HUES48 (cell line): ENCODE measurements at regions not wholly inside any gene's neighbourhood (a gene's known extent, or its start where the extent isn't known, plus 50 kb on each side); places are given as distances from the start of the nearest gene placed in this dataset.
A peak's percentile ranks its signal among the peaks of the same experiment; 100 is the strongest.
"Not testable (repeated sequence)": the region's sequence is repeated elsewhere in the genome, so short reads cannot be mapped to it uniquely, and the experiment has no call there.

Experiments used
- H3K27ac ChIP-seq: one replicate; pipeline ENCODE4 v1.7.0; 2013; ENCODE audit warnings: low read depth, low read length, inconsistent platforms
- H3K27me3 ChIP-seq: 2 replicates; pipeline ENCODE4 v1.6.1; 2013; ENCODE audit warnings: mild to moderate bottlenecking, low read length; ENCODE audit not compliant: control insufficient read depth, insufficient read depth
- H3K36me3 ChIP-seq: 2 replicates; pipeline ENCODE4 v1.6.1; 2013; ENCODE audit warnings: low read length; ENCODE audit not compliant: control insufficient read depth, insufficient read depth
- H3K4me1 ChIP-seq: 2 replicates; pipeline ENCODE4 v1.6.1; 2013; ENCODE audit warnings: mild to moderate bottlenecking, low read length; ENCODE audit not compliant: control insufficient read depth, insufficient read depth
- H3K4me3 ChIP-seq: 2 replicates; pipeline ENCODE4 v1.5.1; 2013; ENCODE audit warnings: mild to moderate bottlenecking, low read depth, low read length
- H3K9ac ChIP-seq: 2 replicates; pipeline ENCODE4 v1.6.1; 2013; ENCODE audit warnings: mild to moderate bottlenecking, low read depth, low read length, moderate library complexity
- H3K9me3 ChIP-seq: 2 replicates; pipeline ENCODE4 v1.6.1; 2013; ENCODE audit warnings: low read length; ENCODE audit not compliant: control insufficient read depth, insufficient read depth

DNA sequence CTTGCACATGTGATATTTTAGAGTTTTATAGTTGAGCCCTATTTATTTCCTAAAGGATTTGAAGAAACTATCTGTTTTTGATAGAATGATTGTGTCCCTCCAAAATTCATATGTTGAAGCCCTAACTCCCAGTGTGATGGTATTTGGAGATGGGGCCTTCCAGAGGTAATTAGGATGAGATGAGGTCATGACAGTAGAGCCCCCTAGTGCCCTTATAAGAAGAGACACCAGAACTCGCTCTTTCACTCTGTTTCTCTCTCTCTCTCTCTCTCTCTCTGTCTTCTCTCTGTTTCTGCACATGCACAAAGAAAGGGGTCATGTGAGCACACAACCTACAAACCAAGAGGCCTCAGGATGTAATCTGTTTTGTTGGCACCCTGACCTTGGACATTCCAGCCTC is 921.9 kb upstream of the DIAPH2 start:
- H3K36me3 ChIP-seq: no peaks in the 10 kb centered on the region
- peaks cover 24% of the 10 kb centered on the region for H3K4me1 ChIP-seq
- no peak overlapping the region for H3K4me3 ChIP-seq
- H3K27me3 ChIP-seq: no peaks in the 10 kb centered on the region
- no peak overlapping the region for H3K27ac ChIP-seq
- no peaks in the 10 kb centered on the region for H3K9me3 ChIP-seq
- H3K9ac ChIP-seq: no peak overlapping the region

DNA sequence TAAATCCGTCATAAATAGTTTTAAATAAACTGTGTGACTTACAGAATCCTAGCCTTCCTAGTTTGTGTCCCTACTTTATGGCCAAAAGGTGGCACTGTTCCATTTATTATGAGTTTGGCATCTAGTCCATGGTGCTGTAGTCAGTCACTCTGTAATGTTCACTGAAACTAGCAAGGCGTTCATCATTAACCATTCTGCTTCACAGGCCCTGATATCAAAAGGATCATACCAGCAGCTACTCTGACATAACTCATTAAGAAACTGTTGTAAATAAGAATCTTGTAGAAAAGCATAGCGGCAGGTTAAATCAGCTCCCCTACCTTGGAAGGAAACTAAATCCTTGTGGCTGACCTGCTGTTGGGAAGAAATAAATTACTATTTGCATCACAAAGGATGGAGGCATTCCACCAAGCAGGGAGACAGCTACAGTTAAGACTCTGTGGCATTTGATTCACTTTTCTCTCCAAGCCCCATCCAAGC is 919.6 kb upstream of the DIAPH2 start:
- peak overlapping the region; percentile 78 for H3K27ac ChIP-seq
- no peaks in the 10 kb centered on the region for H3K9me3 ChIP-seq
- no peak overlapping the region for H3K9ac ChIP-seq
- peaks cover 24% of the 10 kb centered on the region for H3K4me1 ChIP-seq
- no peaks in the 10 kb centered on the region for H3K27me3 ChIP-seq
- H3K4me3 ChIP-seq: peak overlapping the region; percentile 60
- H3K36me3 ChIP-seq: no peaks in the 10 kb centered on the region

GRCh38 chrX:95771198-95771597 is 913.4 kb upstream of the DIAPH2 start:
- not testable (repeated sequence) for H3K36me3 ChIP-seq, H3K9ac ChIP-seq, H3K4me3 ChIP-seq, H3K27me3 ChIP-seq, H3K27ac ChIP-seq, H3K4me1 ChIP-seq, H3K9me3 ChIP-seq

- no peaks in the 10 kb centered on the region for H3K9me3 ChIP-seq
- no peaks in the 10 kb centered on the region for H3K27me3 ChIP-seq
- H3K27ac ChIP-seq: no peak overlapping the region
- no peak overlapping the region for H3K4me3 ChIP-seq
- no peak overlapping the region for H3K9ac ChIP-seq
- H3K36me3 ChIP-seq: no peaks in the 10 kb centered on the region
- H3K4me1 ChIP-seq: no peaks in the 10 kb centered on the region
Measured at GRCh38 chrX:95791876-95792275, 892.8 kb upstream of the DIAPH2 start.

DNA sequence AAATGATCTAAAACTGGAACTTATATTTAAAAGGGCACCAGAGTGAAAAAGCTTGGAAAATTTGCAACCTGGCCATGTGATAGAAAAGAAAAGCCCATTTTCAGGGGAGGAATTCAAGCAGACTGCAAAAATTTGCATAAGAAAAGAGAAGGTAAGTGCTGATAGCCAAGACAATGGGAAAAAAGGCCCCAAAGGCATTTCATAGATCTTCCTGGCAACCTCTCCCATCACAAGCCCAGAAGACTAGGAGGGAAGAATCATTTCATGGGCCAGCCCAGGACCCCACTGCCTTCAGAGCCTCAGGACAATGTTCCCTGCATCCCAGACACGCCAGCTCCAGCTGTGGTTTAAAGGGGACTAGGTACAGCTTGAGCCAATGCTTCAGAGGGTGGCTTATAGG is 887.3 kb upstream of the DIAPH2 start:
- no peak overlapping the region for H3K27ac ChIP-seq
- no peak overlapping the region for H3K9ac ChIP-seq
- no peaks in the 10 kb centered on the region for H3K4me1 ChIP-seq
- no peak overlapping the region for H3K4me3 ChIP-seq
- peaks cover 10% of the 10 kb centered on the region for H3K9me3 ChIP-seq
- no peaks in the 10 kb centered on the region for H3K36me3 ChIP-seq
- no peaks in the 10 kb centered on the region for H3K27me3 ChIP-seq

DNA sequence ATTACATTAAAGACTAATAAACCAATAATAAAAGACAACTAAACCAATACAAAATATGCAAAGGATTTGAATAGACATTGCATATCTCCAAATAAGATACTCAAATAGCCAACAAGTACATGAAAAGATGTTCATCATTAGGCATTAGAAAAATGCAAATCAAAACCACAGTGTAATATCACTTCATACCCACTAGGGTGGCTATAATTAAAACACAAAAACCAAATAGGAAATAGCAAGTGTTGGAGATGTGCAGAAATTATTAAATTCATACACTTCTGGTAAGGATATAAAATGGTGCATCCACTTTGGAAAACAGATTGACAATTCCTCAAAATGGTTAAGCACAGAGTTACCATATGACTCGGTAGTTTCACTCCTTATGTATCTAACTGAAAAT is 860.8 kb upstream of the DIAPH2 start:
- Histone ChIP-seq H3K9ac (no peak overlapping the region), H3K4me1 (0 out of 2 replicates have a peak, but pooled peaks cover 2% of the 10 kb centered on the region), H3K4me3 (no peak overlapping the region), H3K27me3 (no peaks in the 10 kb centered on the region), H3K27ac (no peak overlapping the region), H3K36me3 (no peaks in the 10 kb centered on the region), H3K9me3 (no peaks in the 10 kb centered on the region)

GRCh38 chrX:95835223-95835622 is 849.4 kb upstream of the DIAPH2 start:
- no peak overlapping the region for H3K9ac ChIP-seq

GRCh38 chrX:95836517-95836916 is 848.1 kb upstream of the DIAPH2 start:
- Histone ChIP-seq H3K9ac (no peak overlapping the region), H3K4me1 (no peaks in the 10 kb centered on the region), H3K27me3 (0 out of 2 replicates have a peak, but pooled peaks cover 3% of the 10 kb centered on the region), H3K27ac (no peak overlapping the region), H3K4me3 (no peak overlapping the region), H3K36me3 (no peaks in the 10 kb centered on the region), H3K9me3 (no peaks in the 10 kb centered on the region)

More at GRCh38 chrX:95835223-95835622, 849.4 kb upstream of the DIAPH2 start:
- no peaks in the 10 kb centered on the region for H3K36me3 ChIP-seq
- no peak overlapping the region for H3K27ac ChIP-seq
- no peaks in the 10 kb centered on the region for H3K4me1 ChIP-seq
- H3K27me3 ChIP-seq: 0 out of 2 replicates have a peak, but pooled peaks cover 3% of the 10 kb centered on the region
- no peak overlapping the region for H3K4me3 ChIP-seq
- H3K9me3 ChIP-seq: no peaks in the 10 kb centered on the region

DNA sequence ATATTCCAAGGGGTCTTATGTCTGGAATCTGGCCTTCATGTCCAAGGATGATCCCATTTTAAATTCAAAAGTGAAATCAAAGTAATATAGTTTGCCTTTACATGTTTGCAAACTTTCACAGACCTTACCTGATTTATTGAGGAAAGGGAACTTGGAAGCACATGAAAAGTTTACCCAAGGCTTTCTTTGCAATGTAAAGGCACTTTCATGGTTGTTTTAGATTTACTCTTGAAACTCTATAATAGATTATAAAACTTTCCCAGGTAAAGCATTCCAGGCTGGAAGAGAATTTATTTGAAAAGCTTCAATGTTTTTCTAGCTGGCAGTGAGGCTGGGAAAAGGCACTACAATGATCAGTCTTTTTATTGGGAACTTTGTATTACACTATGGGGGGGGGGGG is 842.8 kb upstream of the DIAPH2 start:
- Histone ChIP-seq H3K27me3 (0 out of 2 replicates have a peak, but pooled peaks cover 3% of the 10 kb centered on the region), H3K4me3 (no peak overlapping the region), H3K4me1 (no peaks in the 10 kb centered on the region), H3K27ac (no peak overlapping the region), H3K9me3 (no peaks in the 10 kb centered on the region), H3K9ac (no peak overlapping the region), H3K36me3 (no peaks in the 10 kb centered on the region)

- Histone ChIP-seq H3K4me3 (no peak overlapping the region), H3K36me3 (no peaks in the 10 kb centered on the region), H3K27me3 (no peaks in the 10 kb centered on the region), H3K4me1 (no peaks in the 10 kb centered on the region), H3K9ac (no peak overlapping the region), H3K9me3 (peaks cover 4% of the 10 kb centered on the region; the same call in 1 of the 2 replicates), H3K27ac (no peak overlapping the region)
Measured at GRCh38 chrX:95860127-95860526, 824.5 kb upstream of the DIAPH2 start.

- H3K27me3 ChIP-seq: no peaks in the 10 kb centered on the region
- H3K4me1 ChIP-seq: no peaks in the 10 kb centered on the region
- H3K4me3 ChIP-seq: no peak overlapping the region
- no peaks in the 10 kb centered on the region for H3K36me3 ChIP-seq
- no peak overlapping the region for H3K27ac ChIP-seq
- no peak overlapping the region for H3K9ac ChIP-seq
- no peaks in the 10 kb centered on the region; the same call in none of the 2 replicates for H3K9me3 ChIP-seq
Measured at GRCh38 chrX:95875661-95876060, 809.0 kb upstream of the DIAPH2 start.

GRCh38 chrX:95878874-95879273 is 805.8 kb upstream of the DIAPH2 start:
- H3K4me1 ChIP-seq: no peaks in the 10 kb centered on the region
- no peaks in the 10 kb centered on the region; the same call in 1 of the 2 replicates for H3K9me3 ChIP-seq
- no peaks in the 10 kb centered on the region for H3K27me3 ChIP-seq
- no peak overlapping the region for H3K27ac ChIP-seq
- no peaks in the 10 kb centered on the region for H3K36me3 ChIP-seq
- H3K9ac ChIP-seq: no peak overlapping the region
- H3K4me3 ChIP-seq: no peak overlapping the region
